ENCODE measurements at regions not wholly inside any gene's neighbourhood (a gene's known extent, or its start where the extent isn't known, plus 50 kb on each side); places are given as distances from the start of the nearest gene placed in this dataset.
A peak's percentile ranks its signal among the peaks of the same experiment; 100 is the strongest.

- Histone ChIP-seq H3K36me3 (replicated peaks in 1 of 2; ENCODE audit: control insufficient read depth in 1 of 2, insufficient read depth in 2 of 2, low read length in 1 of 2) (no peaks in the 10 kb centered on the region), H3K79me2 (ENCODE audit: insufficient read depth) (no peaks in the 10 kb centered on the region), H3K4me1 (ENCODE audit: control insufficient read depth in 1 of 2, insufficient read depth in 2 of 2, low read depth in 1 of 2, low read length in 1 of 2) (no peaks in the 10 kb centered on the region), H3K9ac (no peak overlapping the region), H3K27me3 (ENCODE audit: insufficient read depth) (no peaks in the 10 kb centered on the region), H3K9me3 (no peaks in the 10 kb centered on the region), H3K27ac (ENCODE audit: low read depth in 2 of 2, low read length in 1 of 2) (peak overlapping the region in 1 of 2 experiments; percentile 42; a peak in 1 of 4 replicates), H3K4me2 (no peak overlapping the region), H3F3A (replicated peaks; ENCODE audit: insufficient read depth) (no peaks in the 10 kb centered on the region), H2AFZ (ENCODE audit: low read depth) (no peak overlapping the region), H4K20me1 (ENCODE audit: insufficient read depth) (no peaks in the 10 kb centered on the region), H3K4me3 (ENCODE audit: low read depth in 2 of 2, low read length in 1 of 2) (no peak overlapping the region), H3K9me2 (no peaks in the 10 kb centered on the region)
- no peak for TF ChIP-seq EZH2phosphoT487 (IDR thresholded peaks at IDR 0.05; ENCODE audit: borderline replicate concordance, low read depth)
- TF ChIP-seq USF2 (IDR thresholded peaks at IDR 0.05; ENCODE audit: borderline replicate concordance, low read depth, low read length), result no peak
- no peak for TF ChIP-seq ELF1 (IDR thresholded peaks at IDR 0.05)
- no peak for TF ChIP-seq FOXJ3 (CRISPR knock-in tag; IDR thresholded peaks at IDR 0.05)
- no peak for TF ChIP-seq TAF1 (IDR thresholded peaks at IDR 0.05; ENCODE audit: borderline replicate concordance, low read depth, low read length)
- TF ChIP-seq JUND (IDR thresholded peaks at IDR 0.05), result peak; percentile 30
- peak in 1 of 2 experiments; percentile 18; a peak in 1 of 4 replicates for TF ChIP-seq EP300 (IDR thresholded peaks at IDR 0.05; ENCODE audit: borderline replicate concordance in 1 of 2, low read depth in 1 of 2, low read length in 1 of 2)
- peak; percentile 33; the same call in 1 of the 2 replicates for TF ChIP-seq FOSL2 (IDR thresholded peaks at IDR 0.05; ENCODE audit: borderline replicate concordance, low read depth)
- TF ChIP-seq NFIC (IDR thresholded peaks at IDR 0.05; ENCODE audit: borderline replicate concordance), result no peak
- TF ChIP-seq POLR2AphosphoS5 (IDR thresholded peaks at IDR 0.05; ENCODE audit: low read depth, low read length), result no peak
- peak; percentile 66 for TF ChIP-seq TCF12 (IDR thresholded peaks at IDR 0.05)
- TF ChIP-seq, protein P1, sequence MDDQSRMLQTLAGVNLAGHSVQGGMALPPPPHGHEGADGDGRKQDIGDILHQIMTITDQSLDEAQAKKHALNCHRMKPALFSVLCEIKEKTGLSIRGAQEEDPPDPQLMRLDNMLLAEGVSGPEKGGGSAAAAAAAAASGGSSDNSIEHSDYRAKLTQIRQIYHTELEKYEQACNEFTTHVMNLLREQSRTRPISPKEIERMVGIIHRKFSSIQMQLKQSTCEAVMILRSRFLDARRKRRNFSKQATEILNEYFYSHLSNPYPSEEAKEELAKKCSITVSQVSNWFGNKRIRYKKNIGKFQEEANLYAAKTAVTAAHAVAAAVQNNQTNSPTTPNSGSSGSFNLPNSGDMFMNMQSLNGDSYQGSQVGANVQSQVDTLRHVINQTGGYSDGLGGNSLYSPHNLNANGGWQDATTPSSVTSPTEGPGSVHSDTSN (IDR thresholded peaks at IDR 0.05), result peak; percentile 78
- no peak for TF ChIP-seq CTCF (IDR thresholded peaks at IDR 0.05)
- TF ChIP-seq GATA2 (CRISPR knock-in tag; IDR thresholded peaks at IDR 0.05), result no peak
- 14% methylated on average over 4 of the region's 4 CpGs for WGBS (ENCODE audit: low lambda C conversion rate)
- DNase-seq, result no peak
- POLR2A ChIA-PET, result no interaction called here
- CTCF ChIA-PET, result no interaction called here
Measured at GRCh38 chr9:99752417-99753109, 69.1 kb upstream of the NR4A3 start.

GRCh38 chr9:99753436-99753835 is 68.2 kb upstream of the NR4A3 start:
- no peak overlapping the region for H3K27ac ChIP-seq (ENCODE audit: low read depth in 2 of 2, low read length in 1 of 2)
- TF ChIP-seq NFIC (IDR thresholded peaks at IDR 0.05; ENCODE audit: borderline replicate concordance) (no peak), FOXM1 (IDR thresholded peaks at IDR 0.05; ENCODE audit: low read depth) (no peak), JUND (IDR thresholded peaks at IDR 0.05) (no peak), TCF12 (IDR thresholded peaks at IDR 0.05) (no peak), USF2 (IDR thresholded peaks at IDR 0.05; ENCODE audit: borderline replicate concordance, low read depth, low read length) (no peak), FOSL2 (IDR thresholded peaks at IDR 0.05; ENCODE audit: borderline replicate concordance, low read depth) (no peak), MXI1 (IDR thresholded peaks at IDR 0.05; ENCODE audit: low read depth, low read length) (no peak), RFX5 (IDR thresholded peaks at IDR 0.05; ENCODE audit: low read length) (no peak), RXRA (IDR thresholded peaks at IDR 0.05; ENCODE audit: borderline replicate concordance, low read depth) (no peak), TEAD4 (IDR thresholded peaks at IDR 0.05; ENCODE audit: borderline replicate concordance, insufficient read depth) (no peak), POLR2AphosphoS5 (IDR thresholded peaks at IDR 0.05; ENCODE audit: low read depth, low read length) (no peak), FOXJ3 (CRISPR knock-in tag; IDR thresholded peaks at IDR 0.05) (no peak), GABPA (IDR thresholded peaks at IDR 0.05; ENCODE audit: low read depth) (no peak), EP300 (IDR thresholded peaks at IDR 0.05; ENCODE audit: borderline replicate concordance in 1 of 2, low read depth in 1 of 2, low read length in 1 of 2) (no peak), SMC3 (IDR thresholded peaks at IDR 0.05; ENCODE audit: low read depth, low read length) (no peak)
- TF ChIP-seq, protein P2, sequence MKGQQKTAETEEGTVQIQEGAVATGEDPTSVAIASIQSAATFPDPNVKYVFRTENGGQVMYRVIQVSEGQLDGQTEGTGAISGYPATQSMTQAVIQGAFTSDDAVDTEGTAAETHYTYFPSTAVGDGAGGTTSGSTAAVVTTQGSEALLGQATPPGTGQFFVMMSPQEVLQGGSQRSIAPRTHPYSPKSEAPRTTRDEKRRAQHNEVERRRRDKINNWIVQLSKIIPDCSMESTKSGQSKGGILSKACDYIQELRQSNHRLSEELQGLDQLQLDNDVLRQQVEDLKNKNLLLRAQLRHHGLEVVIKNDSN (IDR thresholded peaks at IDR 0.05; ENCODE audit: borderline replicate concordance, low read depth), result no peak
- H3K4me1 ChIP-seq (ENCODE audit: control insufficient read depth in 1 of 2, insufficient read depth in 2 of 2, low read depth in 1 of 2, low read length in 1 of 2), result no peaks in the 10 kb centered on the region
- no peak for DNase-seq
- no peaks in the 10 kb centered on the region for H3K79me2 ChIP-seq (ENCODE audit: insufficient read depth)
- H3K9me3 ChIP-seq, result no peaks in the 10 kb centered on the region
- no peaks in the 10 kb centered on the region for H3K27me3 ChIP-seq (ENCODE audit: insufficient read depth)
- H3K4me3 ChIP-seq (ENCODE audit: low read depth in 2 of 2, low read length in 1 of 2), result no peak overlapping the region
- H3K36me3 ChIP-seq (replicated peaks in 1 of 2; ENCODE audit: control insufficient read depth in 1 of 2, insufficient read depth in 2 of 2, low read length in 1 of 2), result no peaks in the 10 kb centered on the region
- H4K20me1 ChIP-seq (ENCODE audit: insufficient read depth), result no peaks in the 10 kb centered on the region
- no peak overlapping the region for H2AFZ ChIP-seq (ENCODE audit: low read depth)
- no peaks in the 10 kb centered on the region for H3F3A ChIP-seq (replicated peaks; ENCODE audit: insufficient read depth)
- WGBS (ENCODE audit: low lambda C conversion rate), result 54% methylated on average over 1 of the region's 1 CpG
- no peaks in the 10 kb centered on the region for H3K9me2 ChIP-seq
- CTCF ChIA-PET, result no interaction called here
- no peak overlapping the region for H3K9ac ChIP-seq
- H3K4me2 ChIP-seq, result no peak overlapping the region
- POLR2A ChIA-PET, result no interaction called here
